Posterior vena cava (tissue), 2 donors: ENCODE measurements at regions not wholly inside any gene's neighbourhood (a gene's known extent, or its start where the extent isn't known, plus 50 kb on each side); places are given as distances from the start of the nearest gene placed in this dataset.

Experiments
- DNase-seq: peaks from one replicate; pipeline ENCODE4 v3.0.0-alpha.2; 2020; ENCODE audit warnings: low spot score
- intact Hi-C, 2 donors: fragments of 100-400 bp; cut with DNase I; formaldehyde crosslinking; loops; one replicate each; pipeline versions ENCODE4 v1.14.1 to v1.14.2; 2022 to 2023
- donor health status: DM: yes; HTN: yes; CAD: no.
- donor health status: DM: yes; HTN: yes; CAD: no.

GRCh38 chr4:116501954-116502353 lies 583.4 kb downstream of the TRAM1L1 start:
- DNase-seq: no peak
- intact Hi-C loops: no loop called here

- no peak for DNase-seq
- intact Hi-C loops: no loop called here
Measured at GRCh38 chr4:116500225-116500624, 585.2 kb downstream of the TRAM1L1 start.

DNA sequence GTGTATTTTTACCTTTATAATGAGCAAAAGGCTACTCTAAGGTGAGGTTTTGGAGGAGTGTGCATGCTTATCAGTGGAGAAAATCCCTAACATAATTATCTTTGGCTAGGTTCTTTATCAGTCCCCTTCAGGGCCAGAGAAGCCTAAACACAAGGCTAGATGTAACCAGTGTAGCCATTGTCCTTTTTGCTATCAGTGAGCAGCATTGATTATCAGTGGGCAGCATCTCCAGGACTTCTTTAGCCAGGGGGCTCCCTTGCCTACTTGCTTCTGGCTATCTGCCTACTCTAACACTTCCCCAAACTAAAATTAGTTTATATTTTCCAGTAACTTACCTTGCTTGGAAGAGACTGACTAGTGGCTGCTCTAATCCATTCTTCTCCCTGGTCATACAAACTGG lies 595.6 kb downstream of the TRAM1L1 start:
- DNase-seq: no peak
- intact Hi-C loops: no loop called here

- no peak for DNase-seq
- intact Hi-C loops: no loop called here
Measured at GRCh38 chr4:116486401-116486800, 599.0 kb downstream of the TRAM1L1 start.

- no peak for DNase-seq
- intact Hi-C loops: no loop called here
Measured at GRCh38 chr4:116480546-116480945, 604.8 kb downstream of the TRAM1L1 start.

GRCh38 chr4:116478343-116478742 lies 607.0 kb downstream of the TRAM1L1 start:
- intact Hi-C loops: no loop called here

DNA sequence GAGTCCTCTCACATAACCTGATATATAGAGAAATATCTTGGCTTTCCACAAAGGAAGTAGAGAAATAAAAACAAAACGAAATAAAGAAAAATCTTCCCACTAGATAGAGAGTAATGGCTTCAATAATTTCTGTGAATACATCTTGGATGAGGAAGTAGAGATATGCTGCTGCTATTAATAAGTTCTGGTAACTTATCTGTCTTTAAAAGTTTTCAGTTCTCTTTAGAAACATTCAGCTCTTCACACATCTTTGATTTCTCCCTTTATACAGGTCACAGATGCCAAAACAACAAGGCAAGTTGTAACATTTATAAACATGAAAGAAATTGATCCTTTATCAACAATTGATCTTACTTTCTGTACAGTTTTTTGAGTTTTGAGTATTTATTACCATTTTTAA lies 615.8 kb downstream of the TRAM1L1 start:
- DNase-seq: no peak
- intact Hi-C loops: no loop called here

More at GRCh38 chr4:116478343-116478742, 607.0 kb downstream of the TRAM1L1 start:
- peak; percentile 31 for DNase-seq

- no peak for DNase-seq
- intact Hi-C loops: no loop called here
Measured at GRCh38 chr4:116453127-116453526, 632.2 kb downstream of the TRAM1L1 start.

DNA sequence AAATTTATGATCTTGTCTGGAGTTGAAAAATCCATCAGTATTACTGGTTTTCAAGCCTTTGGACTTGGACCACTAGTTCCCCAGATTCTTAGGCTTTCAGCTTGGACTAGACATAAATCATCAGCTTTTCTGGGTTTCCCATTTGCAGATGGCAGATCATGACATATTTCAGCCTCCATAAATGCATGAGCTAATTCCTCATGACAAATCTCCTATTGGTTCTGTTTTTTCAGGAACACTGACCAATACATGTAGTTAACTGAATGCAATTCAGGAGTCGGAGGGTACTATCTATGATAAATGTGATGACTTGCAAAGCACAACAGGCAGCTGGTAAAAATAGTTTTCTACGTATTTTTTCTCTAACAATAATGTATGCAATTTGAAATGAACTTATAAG lies 635.6 kb downstream of the TRAM1L1 start:
- intact Hi-C loops: no loop called here
- no peak for DNase-seq

- intact Hi-C loops: no loop called here
- DNase-seq: no peak
Measured at GRCh38 chr4:116444117-116444516, 641.3 kb downstream of the TRAM1L1 start.

- no peak for DNase-seq
- intact Hi-C loops: no loop called here
Measured at GRCh38 chr4:116438981-116439729, 646.2 kb downstream of the TRAM1L1 start.

GRCh38 chr4:116438417-116438816 lies 647.0 kb downstream of the TRAM1L1 start:
- no peak for DNase-seq
- intact Hi-C loops: no loop called here

DNA sequence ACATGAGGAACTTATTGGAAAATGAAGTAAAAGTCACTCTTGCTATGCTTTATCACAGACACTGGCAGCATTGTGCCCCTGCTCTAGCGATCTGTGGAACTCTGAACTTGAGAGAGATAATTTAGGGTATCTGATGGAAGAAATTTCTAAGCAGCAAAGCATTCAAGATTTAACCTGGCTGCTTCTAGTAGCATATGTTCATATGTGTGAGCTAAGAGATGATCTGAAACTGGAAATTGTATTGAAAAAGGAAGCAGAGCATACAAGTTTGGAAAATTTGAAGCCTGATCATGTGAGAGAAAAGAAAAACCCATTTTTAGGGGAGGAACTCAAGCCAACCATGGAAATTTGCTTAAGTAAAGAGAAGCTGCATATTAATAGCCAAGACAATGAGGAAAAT lies 657.7 kb downstream of the TRAM1L1 start:
- DNase-seq: no peak
- intact Hi-C loops: no loop called here

GRCh38 chr4:116413222-116413621 lies 672.2 kb downstream of the TRAM1L1 start:
- intact Hi-C loops: no loop called here
- no peak for DNase-seq

GRCh38 chr4:116401293-116401692 lies 684.1 kb downstream of the TRAM1L1 start:
- intact Hi-C loops: no loop called here
- DNase-seq: no peak

DNA sequence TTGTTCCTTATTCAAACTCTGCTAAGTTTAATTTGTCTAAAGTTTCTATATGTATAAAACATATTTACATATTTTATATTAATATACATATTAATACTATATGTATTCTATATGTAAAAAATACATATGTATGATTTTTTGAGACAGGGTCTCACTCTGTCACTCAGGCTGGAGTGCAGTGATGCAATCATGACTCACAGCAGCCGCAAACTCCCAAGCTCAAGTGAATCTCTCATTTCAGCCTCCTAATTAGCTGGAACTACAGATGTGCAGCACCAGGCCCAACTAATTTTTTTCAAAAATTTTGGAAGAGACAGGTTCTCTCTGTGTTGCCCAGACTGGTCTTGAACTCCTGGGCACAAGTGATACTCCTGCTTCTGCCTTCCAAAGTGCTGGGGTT lies 684.9 kb downstream of the TRAM1L1 start:
- intact Hi-C loops: no loop called here
- no peak for DNase-seq

- no peak for DNase-seq
- intact Hi-C loops: no loop called here
Measured at GRCh38 chr4:116397714-116398113, 687.7 kb downstream of the TRAM1L1 start.

DNA sequence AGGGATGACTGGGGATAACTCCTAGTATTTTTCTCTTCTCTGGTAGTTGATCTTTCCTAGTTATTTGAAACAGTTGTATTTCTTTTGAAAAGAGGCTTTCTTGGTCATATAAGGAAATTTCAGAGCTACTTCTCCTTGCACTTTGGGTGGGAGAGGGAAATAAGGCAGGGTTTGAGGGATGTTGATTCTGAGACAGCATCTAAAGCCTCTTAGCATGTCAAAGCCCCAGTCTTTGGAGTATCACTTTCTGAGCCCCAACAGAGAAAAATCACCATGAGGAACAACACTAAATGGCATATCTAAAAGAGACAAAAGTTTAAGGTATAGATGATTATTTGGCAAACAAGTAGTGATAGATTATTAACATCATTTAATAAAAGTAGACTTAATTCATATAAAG lies 688.1 kb downstream of the TRAM1L1 start:
- intact Hi-C loops: no loop called here
- DNase-seq: no peak

GRCh38 chr4:116395408-116395807 lies 690.0 kb downstream of the TRAM1L1 start:
- no peak for DNase-seq
- intact Hi-C loops: no loop called here

GRCh38 chr4:116391020-116391419 lies 694.4 kb downstream of the TRAM1L1 start:
- intact Hi-C loops: no loop called here
- no peak for DNase-seq

DNA sequence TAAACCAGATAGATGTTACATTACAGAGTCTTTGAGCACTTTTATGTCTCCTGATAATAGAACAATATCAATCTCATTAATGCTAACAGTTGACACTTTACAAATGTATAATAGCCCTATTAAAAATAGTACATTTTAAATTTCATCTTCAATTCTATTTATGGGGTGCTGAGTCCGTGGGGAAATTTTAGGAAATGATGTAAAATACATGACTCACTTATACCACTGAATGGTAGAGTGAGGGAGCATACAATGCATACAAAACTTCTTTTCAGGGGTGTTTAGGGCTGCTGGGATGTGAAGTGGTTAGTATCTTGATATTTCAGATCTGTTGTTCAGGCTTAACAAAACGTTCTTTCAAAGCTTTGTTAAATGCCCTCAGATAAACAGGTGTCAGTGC lies 696.2 kb downstream of the TRAM1L1 start:
- intact Hi-C loops: no loop called here

More for the DNA sequence above, 696.2 kb downstream of the TRAM1L1 start:
- no peak for DNase-seq
